Thyroid gland (tissue), 4 donors: ENCODE measurements at regions not wholly inside any gene's neighbourhood (a gene's known extent, or its start where the extent isn't known, plus 50 kb on each side); places are given as distances from the start of the nearest gene placed in this dataset.

Experiments used
- DNase-seq, 2 donors: peaks; one replicate each; pipeline ENCODE4 v3.0.0-alpha.2; 2019
- H3K27ac ChIP-seq, 3 donors: fragments of 200-600 bp; sonication (generic); 1 replicate in 2 of 3; 2 replicates in 1 of 3; pipeline ENCODE4 v1.5.1; 2016 to 2019; ENCODE audit warnings: mild to moderate bottlenecking in 1 of 3, moderate library complexity in 1 of 3
- H3K27me3 ChIP-seq: fragments of 200-600 bp; sonication (generic); one replicate; pipeline ENCODE4 v1.5.1; 2019
- H3K36me3 ChIP-seq, 2 donors: fragments of 200-600 bp; sonication (generic); one replicate each; pipeline ENCODE4 v1.5.1; 2016 to 2019
- H3K4me1 ChIP-seq, 2 donors: fragments of 200-600 bp; sonication (generic); one replicate each; pipeline ENCODE4 v1.5.1; 2017 to 2019
- H3K4me3 ChIP-seq, 3 donors: fragments of 200-600 bp; sonication (generic); replicated peaks in 1 of 3; 1 replicate in 2 of 3; 2 replicates in 1 of 3; pipeline ENCODE4 v1.5.1; 2016; ENCODE audit warnings: mild to moderate bottlenecking in 1 of 3
- H3K9me3 ChIP-seq: fragments of 200-600 bp; sonication (generic); one replicate; pipeline ENCODE4 v1.5.1; 2017
- POLR2A ChIP-seq, 2 donors: fragments of 450-650 bp; IDR thresholded peaks; one replicate each; pipeline ENCODE4 v1.6.1; 2017; ENCODE audit warnings: antibody characterized with exemption in 2 of 2, mild to moderate bottlenecking in 2 of 2, moderate library complexity in 1 of 2
- WGBS, 2 donors: methylation state at CpG; one replicate each; pipeline ENCODE4 v1.1.5; 2017; 5-methylcytosine and 5-hydroxymethylcytosine counted together
- intact Hi-C: fragments of 100-400 bp; cut with DNase I; formaldehyde crosslinking; loops from one replicate; pipeline ENCODE4 v1.15.1; 2023
- TF ChIP-seq, protein P1 (sequence below), 6 experiments: fragments of 200-600 bp in 3 of 6; fragments of 450-650 bp in 3 of 6; sonication (generic) in 3 of 6; IDR thresholded peaks; one replicate each; pipeline ENCODE4 v1.5.1; 2016 to 2019; ENCODE audit warnings: antibody characterized with exemption in 6 of 6, mild to moderate bottlenecking in 2 of 6, inconsistent platforms in 1 of 6, moderate library complexity in 1 of 6

- Histone ChIP-seq H3K4me1 (peaks cover 16 to 28% of the 10 kb centered on the region in 2 donors), H3K27me3 (no peaks in the 10 kb centered on the region), H3K27ac (no peak overlapping the region), H3K36me3 (no peaks in the 10 kb centered on the region), H3K4me3 (no peak overlapping the region), H3K9me3 (no peaks in the 10 kb centered on the region)
- intact Hi-C loops = loop anchor here (5.0 kb wide), 2 partner anchors 70 to 145 kb away; partner anchors contain the start of gene SMAD6
- TF ChIP-seq, protein P1, sequence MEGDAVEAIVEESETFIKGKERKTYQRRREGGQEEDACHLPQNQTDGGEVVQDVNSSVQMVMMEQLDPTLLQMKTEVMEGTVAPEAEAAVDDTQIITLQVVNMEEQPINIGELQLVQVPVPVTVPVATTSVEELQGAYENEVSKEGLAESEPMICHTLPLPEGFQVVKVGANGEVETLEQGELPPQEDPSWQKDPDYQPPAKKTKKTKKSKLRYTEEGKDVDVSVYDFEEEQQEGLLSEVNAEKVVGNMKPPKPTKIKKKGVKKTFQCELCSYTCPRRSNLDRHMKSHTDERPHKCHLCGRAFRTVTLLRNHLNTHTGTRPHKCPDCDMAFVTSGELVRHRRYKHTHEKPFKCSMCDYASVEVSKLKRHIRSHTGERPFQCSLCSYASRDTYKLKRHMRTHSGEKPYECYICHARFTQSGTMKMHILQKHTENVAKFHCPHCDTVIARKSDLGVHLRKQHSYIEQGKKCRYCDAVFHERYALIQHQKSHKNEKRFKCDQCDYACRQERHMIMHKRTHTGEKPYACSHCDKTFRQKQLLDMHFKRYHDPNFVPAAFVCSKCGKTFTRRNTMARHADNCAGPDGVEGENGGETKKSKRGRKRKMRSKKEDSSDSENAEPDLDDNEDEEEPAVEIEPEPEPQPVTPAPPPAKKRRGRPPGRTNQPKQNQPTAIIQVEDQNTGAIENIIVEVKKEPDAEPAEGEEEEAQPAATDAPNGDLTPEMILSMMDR (IDR thresholded peaks at IDR 0.05) = no peak
- TF ChIP-seq POLR2A (IDR thresholded peaks at IDR 0.05) = no peak
- no peak for DNase-seq
- WGBS, 2 donors = 80 to 83% methylated on average over 1 of the region's 1 CpG
Measured at GRCh38 chr15:66847565-66847991, 145.5 kb downstream of the SMAD6 start.

DNA sequence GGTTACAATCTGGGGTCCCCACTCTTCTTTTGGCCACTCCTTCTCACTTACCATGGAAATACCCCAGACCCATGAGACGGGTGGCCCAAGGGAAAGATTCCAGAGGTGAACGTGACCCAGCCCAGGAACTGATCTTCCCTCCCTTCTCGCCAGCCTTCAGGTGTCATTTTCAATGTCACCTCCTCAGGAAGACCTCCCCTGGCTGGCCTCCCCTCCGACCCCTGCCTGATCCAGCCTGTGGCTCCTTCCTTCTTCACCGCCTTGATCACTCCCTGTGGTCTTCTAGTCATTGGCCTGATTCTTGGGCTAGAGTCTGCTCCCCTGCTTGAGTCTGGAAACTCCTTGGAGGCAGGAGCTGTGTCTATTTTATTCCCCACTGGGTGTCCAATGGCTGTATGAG is 146.1 kb downstream of the SMAD6 start:
- H3K36me3 ChIP-seq = no peaks in the 10 kb centered on the region
- no peak overlapping the region for H3K4me3 ChIP-seq
- TF ChIP-seq, protein P1 (IDR thresholded peaks at IDR 0.05) = no peak
- TF ChIP-seq POLR2A (IDR thresholded peaks at IDR 0.05) = no peak
- no peaks in the 10 kb centered on the region for H3K9me3 ChIP-seq
- 80 to 96% methylated on average over 5 of the region's 5 CpGs for WGBS, 2 donors
- H3K27ac ChIP-seq = no peak overlapping the region
- H3K4me1 ChIP-seq = peaks cover 14 to 25% of the 10 kb centered on the region in 2 donors
- intact Hi-C loops = loop anchor here (5.0 kb wide), 2 partner anchors 71 to 146 kb away; partner anchors contain the start of gene SMAD6
- no peak for DNase-seq
- H3K27me3 ChIP-seq = no peaks in the 10 kb centered on the region

DNA sequence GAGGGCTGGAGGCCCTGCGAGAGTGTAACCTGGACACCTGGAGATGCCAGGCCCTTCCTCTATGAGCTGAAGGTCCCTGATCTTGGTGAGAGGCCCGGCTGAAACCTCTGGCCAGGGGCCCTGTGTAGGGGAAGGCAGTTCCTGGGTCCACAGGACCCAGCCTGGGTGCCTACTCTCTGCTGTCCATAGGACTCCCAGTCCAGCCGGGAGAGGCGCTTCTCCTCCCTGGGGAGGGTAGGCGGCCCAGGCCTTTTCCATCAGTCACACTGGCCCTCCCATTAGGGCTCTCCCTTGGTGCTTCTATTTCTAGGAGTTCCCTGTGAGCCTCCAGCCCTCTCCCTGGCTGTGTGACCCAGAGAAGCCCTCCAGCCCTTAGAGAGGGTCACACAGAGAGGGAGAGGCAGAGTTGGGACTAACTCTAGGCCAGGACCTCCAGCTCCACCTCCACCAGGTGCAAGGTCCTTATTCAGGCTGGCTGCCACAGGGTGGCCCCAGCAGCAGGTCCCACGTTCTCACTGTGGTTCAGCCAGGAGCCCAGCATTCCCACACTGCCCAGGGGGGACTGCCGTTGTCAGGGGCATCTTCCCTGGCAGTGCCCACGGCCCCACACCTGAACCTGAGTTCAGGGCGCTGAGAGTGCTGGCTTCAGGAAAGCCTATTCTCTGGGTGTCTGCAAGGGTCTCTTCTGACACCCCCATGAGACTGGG is 146.8 kb downstream of the SMAD6 start:
- 81 to 83% methylated on average over 2 to 5 of the region's 9 CpGs for WGBS, 2 donors
- TF ChIP-seq, protein P1 (IDR thresholded peaks at IDR 0.05) = no peak
- TF ChIP-seq POLR2A (IDR thresholded peaks at IDR 0.05) = no peak
- Histone ChIP-seq H3K27me3 (no peaks in the 10 kb centered on the region), H3K9me3 (no peaks in the 10 kb centered on the region), H3K4me3 (no peak overlapping the region), H3K27ac (no peak overlapping the region), H3K4me1 (peaks cover 7 to 18% of the 10 kb centered on the region in 2 donors), H3K36me3 (no peaks in the 10 kb centered on the region)
- no peak for DNase-seq
- intact Hi-C loops = loop anchor here (5.0 kb wide), 2 partner anchors 72 to 147 kb away; partner anchors contain the start of gene SMAD6

DNA sequence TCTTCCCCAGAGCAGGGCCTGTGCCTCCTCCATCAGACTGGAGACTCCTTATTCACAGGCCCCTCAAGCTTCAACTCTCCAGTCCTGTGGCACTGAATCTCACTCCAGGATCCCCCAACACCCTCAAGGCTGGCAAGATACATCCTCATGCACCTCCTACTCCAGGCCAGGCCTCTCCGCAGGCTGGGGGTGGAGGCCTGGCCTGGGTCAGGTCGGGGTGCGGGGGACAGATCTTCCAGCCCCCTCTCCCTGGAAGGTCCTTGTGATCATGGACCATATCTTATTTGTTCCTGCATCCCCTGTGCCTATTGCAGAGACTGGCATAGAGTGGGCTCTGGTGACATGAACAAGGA is 147.3 kb downstream of the SMAD6 start:
- intact Hi-C loops = loop anchor here (5.0 kb wide), 2 partner anchors 72 to 147 kb away; partner anchors contain the start of gene SMAD6
- Histone ChIP-seq H3K27ac (no peak overlapping the region), H3K4me1 (peaks cover 7 to 16% of the 10 kb centered on the region in 2 donors), H3K36me3 (no peaks in the 10 kb centered on the region), H3K4me3 (no peak overlapping the region), H3K9me3 (no peaks in the 10 kb centered on the region), H3K27me3 (no peaks in the 10 kb centered on the region)
- TF ChIP-seq POLR2A (IDR thresholded peaks at IDR 0.05) = no peak
- TF ChIP-seq, protein P1 (IDR thresholded peaks at IDR 0.05) = no peak
- DNase-seq = no peak
- WGBS, 2 donors = 96 to 100% methylated on average over 2 to 3 of the region's 3 CpGs

DNA sequence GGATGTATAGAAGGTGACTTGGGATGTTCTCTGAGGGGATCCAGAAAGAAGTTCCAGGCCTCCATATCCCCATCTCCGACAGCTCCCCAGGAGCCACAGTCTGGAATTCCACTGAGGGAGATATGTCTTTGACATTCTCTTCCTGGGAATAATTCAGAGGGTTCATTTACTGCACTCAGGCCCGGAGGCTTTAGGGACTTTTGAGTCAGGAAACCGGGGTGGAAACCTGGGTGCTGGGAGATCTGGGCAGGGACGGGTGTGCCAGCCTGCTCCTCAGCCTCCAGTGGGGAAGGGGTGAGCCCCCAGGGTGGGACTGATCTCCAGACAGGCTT is 147.7 kb downstream of the SMAD6 start:
- Histone ChIP-seq H3K36me3 (no peaks in the 10 kb centered on the region), H3K27me3 (no peaks in the 10 kb centered on the region), H3K4me3 (no peak overlapping the region), H3K27ac (peak overlapping the region in 1 of 3 donors; percentile 38), H3K4me1 (peaks cover 7 to 16% of the 10 kb centered on the region in 2 donors), H3K9me3 (no peaks in the 10 kb centered on the region)
- intact Hi-C loops = loop anchor here (5.0 kb wide), 4 partner anchors 72 to 247 kb away; partner anchors contain the start of gene SMAD6
- DNase-seq = no peak
- no peak for TF ChIP-seq POLR2A (IDR thresholded peaks at IDR 0.05)
- TF ChIP-seq, protein P1 (IDR thresholded peaks at IDR 0.05) = no peak
- 86 to 100% methylated on average over 1 to 4 of the region's 4 CpGs for WGBS, 2 donors
